Liver (tissue), 3 donors: ENCODE measurements at regions not wholly inside any gene's neighbourhood (a gene's known extent, or its start where the extent isn't known, plus 50 kb on each side); places are given as distances from the start of the nearest gene placed in this dataset.

Experiments
- CTCF ChIP-seq: fragments of 150-350 bp; IDR thresholded peaks from 2 replicates; pipeline ENCODE4 v1.5.1; 2017; ENCODE audit warnings: improper control_type of control experiment, low read depth, low read length; ENCODE audit not compliant: missing input control
- RAD21 ChIP-seq, 2 donors: IDR thresholded peaks; 2 replicates each; pipeline ENCODE4 v1.6.1; 2016; ENCODE audit warnings: antibody characterized with exemption in 2 of 2, mild to moderate bottlenecking in 2 of 2
- SP1 ChIP-seq: IDR thresholded peaks from 2 replicates; pipeline ENCODE4 v1.6.1; 2018; ENCODE audit warnings: antibody characterized with exemption, mild to moderate bottlenecking
- YY1 ChIP-seq: IDR thresholded peaks from 2 replicates; pipeline ENCODE4 v1.6.1; 2016; ENCODE audit warnings: antibody characterized with exemption, mild to moderate bottlenecking
- TF ChIP-seq, protein P1 (sequence below): IDR thresholded peaks from 2 replicates; pipeline ENCODE4 v1.6.1; 2016; ENCODE audit warnings: antibody characterized with exemption, mild to moderate bottlenecking
- donor health status: healthy.
- donor health status: healthy.

DNA sequence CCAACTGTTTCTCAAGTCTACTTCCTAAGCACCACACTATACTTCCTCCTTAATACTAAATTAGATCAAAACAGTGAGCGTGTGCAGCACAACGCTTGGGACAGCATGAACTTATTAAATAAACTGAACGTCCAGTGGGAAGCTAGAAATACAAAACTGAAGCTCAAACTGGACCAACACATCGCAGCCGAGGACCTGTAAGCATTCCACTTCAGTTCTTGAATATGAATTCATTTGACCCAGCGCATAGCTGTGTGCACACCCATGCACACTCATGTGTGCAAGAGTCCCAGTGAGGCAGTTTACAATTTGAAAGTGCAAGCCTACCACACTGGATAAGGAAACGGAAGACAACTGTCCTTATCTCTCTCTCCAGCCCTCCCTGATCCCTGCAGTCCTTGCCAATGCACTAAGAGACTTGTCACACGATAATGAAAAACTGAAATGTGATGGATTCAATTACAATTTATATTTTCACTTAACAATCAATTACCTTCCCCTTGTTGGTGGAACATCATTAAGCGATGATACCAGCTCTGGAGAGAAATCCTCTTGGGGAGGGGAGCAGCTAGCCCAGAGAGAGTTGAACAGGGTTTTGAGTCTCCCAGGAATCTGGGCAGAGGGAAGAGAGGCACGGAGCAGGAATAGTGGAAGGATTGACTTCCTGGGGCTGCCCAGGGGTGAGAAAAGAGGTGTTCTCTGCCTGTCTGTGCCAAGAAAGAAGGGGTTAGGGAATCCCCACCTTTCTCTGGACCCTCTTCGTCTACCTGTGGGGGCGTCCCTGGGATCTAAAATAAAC, 186.5 kb upstream of the KLHL29 start:
- TF ChIP-seq CTCF, result no peak
- peak; percentile 7 for TF ChIP-seq SP1
- TF ChIP-seq RAD21 (IDR thresholded peaks at IDR 0.05), result peak in 1 of 2 donors; percentile 36
- TF ChIP-seq YY1, result no peak
- TF ChIP-seq, protein P1, sequence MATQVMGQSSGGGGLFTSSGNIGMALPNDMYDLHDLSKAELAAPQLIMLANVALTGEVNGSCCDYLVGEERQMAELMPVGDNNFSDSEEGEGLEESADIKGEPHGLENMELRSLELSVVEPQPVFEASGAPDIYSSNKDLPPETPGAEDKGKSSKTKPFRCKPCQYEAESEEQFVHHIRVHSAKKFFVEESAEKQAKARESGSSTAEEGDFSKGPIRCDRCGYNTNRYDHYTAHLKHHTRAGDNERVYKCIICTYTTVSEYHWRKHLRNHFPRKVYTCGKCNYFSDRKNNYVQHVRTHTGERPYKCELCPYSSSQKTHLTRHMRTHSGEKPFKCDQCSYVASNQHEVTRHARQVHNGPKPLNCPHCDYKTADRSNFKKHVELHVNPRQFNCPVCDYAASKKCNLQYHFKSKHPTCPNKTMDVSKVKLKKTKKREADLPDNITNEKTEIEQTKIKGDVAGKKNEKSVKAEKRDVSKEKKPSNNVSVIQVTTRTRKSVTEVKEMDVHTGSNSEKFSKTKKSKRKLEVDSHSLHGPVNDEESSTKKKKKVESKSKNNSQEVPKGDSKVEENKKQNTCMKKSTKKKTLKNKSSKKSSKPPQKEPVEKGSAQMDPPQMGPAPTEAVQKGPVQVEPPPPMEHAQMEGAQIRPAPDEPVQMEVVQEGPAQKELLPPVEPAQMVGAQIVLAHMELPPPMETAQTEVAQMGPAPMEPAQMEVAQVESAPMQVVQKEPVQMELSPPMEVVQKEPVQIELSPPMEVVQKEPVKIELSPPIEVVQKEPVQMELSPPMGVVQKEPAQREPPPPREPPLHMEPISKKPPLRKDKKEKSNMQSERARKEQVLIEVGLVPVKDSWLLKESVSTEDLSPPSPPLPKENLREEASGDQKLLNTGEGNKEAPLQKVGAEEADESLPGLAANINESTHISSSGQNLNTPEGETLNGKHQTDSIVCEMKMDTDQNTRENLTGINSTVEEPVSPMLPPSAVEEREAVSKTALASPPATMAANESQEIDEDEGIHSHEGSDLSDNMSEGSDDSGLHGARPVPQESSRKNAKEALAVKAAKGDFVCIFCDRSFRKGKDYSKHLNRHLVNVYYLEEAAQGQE, result peak; percentile 66
